IPS-15b (cell line): ENCODE measurements at regions not wholly inside any gene's neighbourhood (a gene's known extent, or its start where the extent isn't known, plus 50 kb on each side); places are given as distances from the start of the nearest gene placed in this dataset.
"Not testable (repeated sequence)": the region's sequence is repeated elsewhere in the genome, so short reads cannot be mapped to it uniquely, and the experiment has no call there.

Experiments used
- H3K27me3 ChIP-seq: one replicate; pipeline ENCODE4 v1.6.1; 2013; ENCODE audit warnings: low read length; ENCODE audit not compliant: control insufficient read depth, insufficient read depth
- H3K36me3 ChIP-seq: one replicate; pipeline ENCODE4 v1.6.1; 2013; ENCODE audit warnings: low read length; ENCODE audit not compliant: control insufficient read depth, insufficient read depth
- H3K4me1 ChIP-seq: one replicate; pipeline ENCODE4 v1.6.1; 2013; ENCODE audit warnings: mild to moderate bottlenecking, low read length; ENCODE audit not compliant: control insufficient read depth, insufficient read depth
- H3K4me3 ChIP-seq: one replicate; pipeline ENCODE4 v1.5.1; 2013; ENCODE audit warnings: low read depth, low read length
- H3K9ac ChIP-seq: one replicate; pipeline ENCODE4 v1.6.1; 2013; ENCODE audit warnings: low read depth, mild to moderate bottlenecking, low read length
- H3K9me3 ChIP-seq: one replicate; pipeline ENCODE4 v1.6.1; 2013; ENCODE audit warnings: mild to moderate bottlenecking, low read length; ENCODE audit not compliant: control insufficient read depth, insufficient read depth

DNA sequence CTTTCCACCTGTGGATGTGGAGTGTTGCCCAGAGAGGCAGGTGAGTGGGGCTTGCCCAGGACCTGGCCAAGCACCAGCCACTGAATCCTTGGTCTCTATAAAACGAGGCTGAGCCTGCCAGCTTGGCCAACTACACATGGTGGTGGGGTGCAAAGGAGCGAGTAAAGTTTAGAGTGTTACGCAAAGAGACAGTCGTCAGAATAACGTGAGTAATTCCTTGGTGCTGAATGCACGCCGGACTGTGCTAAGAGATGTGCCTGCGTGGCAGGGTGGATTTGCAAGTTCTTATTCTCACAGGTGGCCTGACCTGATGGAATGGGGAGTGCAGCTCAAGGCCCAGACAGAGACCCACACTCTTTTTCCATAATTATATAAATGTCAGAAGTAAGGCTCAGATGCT, 88.6 kb upstream of the B3GAT1 start:
- no peak overlapping the region for H3K4me3 ChIP-seq
- H3K36me3 ChIP-seq = no peaks in the 10 kb centered on the region
- H3K27me3 ChIP-seq = no peaks in the 10 kb centered on the region
- H3K9me3 ChIP-seq = no peaks in the 10 kb centered on the region
- peaks cover 2% of the 10 kb centered on the region for H3K4me1 ChIP-seq
- H3K9ac ChIP-seq = no peak overlapping the region

DNA sequence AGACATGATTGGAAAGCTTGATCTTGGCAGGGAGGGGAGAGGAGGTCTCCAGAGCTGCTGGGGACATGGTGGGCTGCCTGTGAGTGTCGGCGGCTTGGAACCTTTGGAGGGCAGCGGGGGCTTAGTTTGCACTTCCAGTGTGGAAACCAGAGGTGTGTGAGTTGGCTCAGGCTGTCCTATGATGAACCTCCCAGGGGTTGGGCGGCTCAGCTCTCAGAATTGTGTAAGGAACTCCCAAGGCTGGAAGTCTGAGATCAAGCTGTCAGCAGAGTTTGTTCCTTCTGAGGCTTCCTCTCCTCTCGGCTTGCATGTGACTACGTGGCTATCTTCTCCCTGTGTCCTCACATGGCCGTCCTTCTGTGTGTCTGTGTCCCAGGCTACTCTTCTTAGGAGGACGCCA, 87.9 kb upstream of the B3GAT1 start:
- H3K9ac ChIP-seq = no peak overlapping the region
- H3K27me3 ChIP-seq = no peaks in the 10 kb centered on the region
- H3K36me3 ChIP-seq = no peaks in the 10 kb centered on the region
- H3K4me3 ChIP-seq = no peak overlapping the region
- H3K9me3 ChIP-seq = no peaks in the 10 kb centered on the region
- H3K4me1 ChIP-seq = peaks cover 2% of the 10 kb centered on the region

DNA sequence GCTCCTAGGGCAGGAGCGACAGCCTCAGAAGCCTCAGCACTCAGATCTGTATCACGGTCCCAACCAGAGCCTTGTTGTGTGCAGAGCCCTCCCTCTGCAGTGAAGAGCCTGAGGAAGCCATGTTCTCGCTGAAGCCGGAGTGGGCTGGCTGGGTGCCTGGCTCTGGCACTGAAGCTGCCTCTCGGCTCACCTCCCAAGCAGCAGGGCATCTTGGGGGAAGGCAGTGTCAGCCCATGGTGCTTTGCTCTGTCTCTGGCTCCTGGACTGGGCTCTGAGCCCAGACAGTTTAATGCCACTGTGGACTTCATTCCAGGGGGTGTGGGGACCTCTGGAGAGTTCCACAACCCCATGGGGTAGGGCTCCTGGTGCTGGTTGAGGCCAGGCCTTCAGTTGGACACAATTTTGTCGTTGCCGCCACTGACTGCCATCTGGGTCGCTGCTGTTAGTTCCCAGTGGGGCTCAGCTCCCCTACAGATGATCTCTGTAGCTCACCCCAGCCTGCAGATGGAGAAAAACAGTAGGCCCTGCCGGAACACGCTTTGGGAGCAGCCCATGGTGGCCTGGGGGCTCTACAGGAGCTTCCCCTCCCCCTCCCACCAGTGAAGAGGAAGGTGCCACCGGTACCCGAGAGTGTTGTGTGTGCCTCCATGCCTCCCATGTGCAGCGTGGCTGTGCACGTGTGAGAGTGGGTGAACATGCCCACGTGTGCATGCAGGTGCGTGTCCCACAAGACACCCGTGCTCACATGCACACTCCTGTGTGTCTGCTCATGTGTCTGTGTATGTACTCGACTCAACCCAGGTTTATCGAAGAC, 86.5 kb upstream of the B3GAT1 start:
- no peak overlapping the region for H3K4me3 ChIP-seq
- H3K9me3 ChIP-seq = no peaks in the 10 kb centered on the region

DNA sequence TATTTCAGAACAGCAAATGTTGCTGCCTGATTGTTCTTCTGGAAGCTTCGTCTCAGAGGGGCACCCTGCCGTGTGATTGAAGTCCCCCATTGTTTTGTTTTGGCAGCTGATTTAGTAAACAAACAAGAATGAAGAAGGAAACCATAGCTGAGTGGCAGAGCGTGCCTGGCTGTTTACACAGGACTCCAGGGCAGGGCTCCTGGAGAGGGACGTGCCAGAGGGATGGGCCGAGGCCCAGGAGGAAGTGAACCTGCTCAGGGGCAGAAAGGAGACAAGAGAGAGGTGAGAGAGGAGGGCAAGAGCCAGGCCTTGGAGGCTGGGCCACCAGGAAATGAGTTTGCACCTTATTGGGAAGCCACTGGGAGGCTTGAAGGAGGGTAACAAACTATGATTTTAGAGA, 85.5 kb upstream of the B3GAT1 start:
- Histone ChIP-seq H3K27me3 (no peaks in the 10 kb centered on the region), H3K4me1 (no peaks in the 10 kb centered on the region), H3K36me3 (no peaks in the 10 kb centered on the region), H3K9me3 (no peaks in the 10 kb centered on the region), H3K9ac (no peak overlapping the region), H3K4me3 (no peak overlapping the region)

More for the DNA sequence above, 86.5 kb upstream of the B3GAT1 start:
- Histone ChIP-seq H3K36me3 (no peaks in the 10 kb centered on the region), H3K27me3 (no peaks in the 10 kb centered on the region), H3K9ac (no peak overlapping the region), H3K4me1 (peaks cover 2% of the 10 kb centered on the region)

DNA sequence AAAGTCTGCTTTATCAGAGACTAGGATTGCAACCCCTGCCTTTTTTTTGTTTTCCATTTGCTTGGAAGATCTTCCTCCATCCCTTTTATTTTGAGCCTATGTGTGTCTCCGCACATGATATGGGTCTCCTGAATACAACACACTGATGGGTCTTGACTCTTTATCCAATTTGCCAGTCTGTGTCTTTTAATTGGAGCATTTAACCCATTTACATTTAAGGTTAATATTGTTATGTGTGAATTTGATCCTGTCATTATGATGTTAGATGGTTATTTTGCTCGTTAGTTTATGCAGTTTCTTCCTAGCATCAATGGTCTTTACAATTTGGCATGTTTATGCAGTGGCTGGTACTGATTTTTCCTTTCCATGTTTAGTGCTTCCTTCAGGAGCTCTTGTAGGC, 84.0 kb upstream of the B3GAT1 start:
- not testable (repeated sequence) for H3K27me3 ChIP-seq, H3K4me1 ChIP-seq, H3K4me3 ChIP-seq, H3K36me3 ChIP-seq, H3K9ac ChIP-seq, H3K9me3 ChIP-seq

DNA sequence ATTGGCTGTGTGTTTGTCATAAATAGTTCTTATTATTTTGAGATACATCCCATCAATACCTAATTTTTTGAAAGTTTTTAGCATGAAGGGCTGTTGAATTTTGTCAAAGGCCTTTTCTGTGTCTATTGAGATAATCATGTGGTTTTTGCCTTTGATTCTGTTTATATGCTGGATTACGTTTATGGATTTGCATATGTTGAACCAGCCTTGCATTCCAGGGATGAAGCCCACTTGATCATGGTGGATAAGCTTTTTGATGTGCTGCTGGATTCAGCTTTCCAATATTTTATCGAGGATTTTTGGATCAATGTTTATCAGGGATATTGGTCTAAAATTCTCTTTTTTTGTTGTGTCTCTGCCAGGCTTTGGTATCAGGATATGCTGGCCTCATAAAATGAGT, 82.4 kb upstream of the B3GAT1 start:
- H3K4me3 ChIP-seq, H3K4me1 ChIP-seq, H3K36me3 ChIP-seq, H3K9ac ChIP-seq, H3K27me3 ChIP-seq, H3K9me3 ChIP-seq: not testable (repeated sequence)

DNA sequence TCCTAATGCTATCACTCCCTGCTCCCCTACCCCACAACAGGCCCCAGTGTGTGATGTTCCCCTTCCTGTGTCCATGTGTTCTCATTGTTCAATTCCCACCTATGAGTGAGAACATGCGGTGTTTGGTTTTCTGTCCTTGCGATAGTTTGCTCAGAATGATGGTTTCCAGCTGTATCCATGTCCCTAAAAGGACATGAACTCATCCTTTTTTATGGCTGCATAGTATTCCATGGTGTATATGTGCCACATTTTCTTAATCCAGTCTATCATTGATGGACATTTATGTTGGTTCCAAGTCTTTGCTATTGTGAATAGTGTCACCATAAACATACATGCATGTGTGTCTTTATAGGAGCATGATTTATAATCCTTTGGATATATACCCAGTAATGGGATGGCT, 80.4 kb upstream of the B3GAT1 start:
- not testable (repeated sequence) for H3K4me1 ChIP-seq, H3K9ac ChIP-seq, H3K9me3 ChIP-seq, H3K36me3 ChIP-seq, H3K4me3 ChIP-seq, H3K27me3 ChIP-seq

DNA sequence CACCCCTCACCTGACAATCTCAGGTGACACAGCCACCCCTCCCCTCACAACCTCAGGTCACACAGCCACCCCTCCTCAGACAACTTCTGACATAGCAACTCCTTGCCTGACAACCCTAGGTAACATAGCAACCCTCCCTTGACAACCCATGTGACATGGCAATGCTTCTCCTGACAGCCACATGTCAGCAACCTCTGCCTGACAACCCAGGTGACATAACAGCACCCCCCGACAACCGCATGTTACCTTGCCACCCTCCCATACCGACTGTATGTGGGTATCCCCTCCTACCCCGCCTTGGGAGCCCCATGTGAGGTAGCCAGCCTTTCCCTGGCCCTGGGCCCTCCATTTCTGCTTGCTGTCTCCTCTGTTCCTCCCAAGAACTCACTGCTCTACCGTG, 77.7 kb upstream of the B3GAT1 start:
- Histone ChIP-seq H3K4me1 (no peaks in the 10 kb centered on the region), H3K27me3 (no peaks in the 10 kb centered on the region), H3K9me3 (no peaks in the 10 kb centered on the region), H3K36me3 (no peaks in the 10 kb centered on the region), H3K9ac (no peak overlapping the region), H3K4me3 (no peak overlapping the region)

DNA sequence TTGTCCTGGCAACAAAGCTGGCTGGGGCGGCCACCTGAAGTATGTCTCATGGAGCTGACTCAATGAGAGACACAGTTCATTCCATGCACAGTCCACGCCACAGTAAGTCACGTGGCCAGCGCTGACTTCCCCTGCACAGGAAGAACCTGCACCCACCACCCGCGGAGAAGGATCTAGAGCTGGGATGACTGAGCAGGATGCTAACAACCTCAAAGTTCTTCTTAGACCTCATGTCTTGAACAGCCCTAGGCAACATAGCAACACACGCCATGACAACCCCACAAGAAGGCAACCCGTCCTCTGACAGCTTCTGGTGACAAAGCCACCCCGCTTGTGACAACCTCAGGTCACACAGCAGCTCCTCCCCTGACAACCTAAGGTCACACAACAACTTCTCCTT, 76.9 kb upstream of the B3GAT1 start:
- Histone ChIP-seq H3K9me3 (no peaks in the 10 kb centered on the region), H3K36me3 (no peaks in the 10 kb centered on the region), H3K9ac (no peak overlapping the region), H3K4me1 (no peaks in the 10 kb centered on the region), H3K27me3 (no peaks in the 10 kb centered on the region), H3K4me3 (no peak overlapping the region)

DNA sequence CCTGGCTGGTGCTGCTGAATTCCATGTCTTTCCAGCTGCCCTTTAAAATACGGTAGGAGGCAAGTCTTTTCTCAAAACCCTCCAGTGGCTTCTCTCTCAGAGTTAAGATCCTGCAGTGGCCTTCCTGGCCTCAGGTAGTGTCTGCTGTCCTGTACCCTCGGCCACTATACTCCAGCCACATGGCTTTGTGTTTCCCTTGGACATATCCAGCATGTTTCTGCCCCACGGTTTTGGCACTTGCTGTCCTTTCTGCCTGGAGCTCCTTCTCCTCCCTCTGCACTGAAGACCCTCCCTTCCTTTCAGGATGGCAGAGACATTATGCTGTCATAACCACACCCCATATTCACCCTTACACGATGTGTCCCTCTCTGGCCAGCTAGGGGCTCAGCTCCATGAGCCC, 76.5 kb upstream of the B3GAT1 start:
- no peaks in the 10 kb centered on the region for H3K4me1 ChIP-seq
- no peaks in the 10 kb centered on the region for H3K27me3 ChIP-seq
- no peaks in the 10 kb centered on the region for H3K36me3 ChIP-seq
- no peak overlapping the region for H3K4me3 ChIP-seq
- H3K9me3 ChIP-seq = no peaks in the 10 kb centered on the region
- H3K9ac ChIP-seq = no peak overlapping the region

DNA sequence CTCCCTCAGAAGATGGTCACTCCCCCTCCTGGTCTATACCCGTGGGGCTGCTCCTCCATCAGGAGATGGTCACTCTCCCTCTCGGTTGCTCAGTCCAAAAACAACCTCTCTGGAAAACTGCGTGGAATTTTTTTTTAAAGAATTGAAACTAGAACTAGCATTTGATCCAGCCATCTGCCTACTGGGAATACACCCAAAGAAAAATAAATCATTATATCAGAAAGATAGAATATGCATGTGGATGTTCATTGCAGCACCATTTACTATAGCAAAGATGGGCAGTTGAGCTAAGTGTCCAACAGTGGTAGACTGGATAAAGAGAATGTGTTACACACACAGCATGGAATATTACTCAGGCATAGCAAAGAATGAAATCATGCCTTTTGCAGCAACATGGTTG, 75.7 kb upstream of the B3GAT1 start:
- H3K27me3 ChIP-seq = no peaks in the 10 kb centered on the region
- H3K4me3 ChIP-seq = no peak overlapping the region
- H3K9me3 ChIP-seq = no peaks in the 10 kb centered on the region
- H3K9ac ChIP-seq = no peak overlapping the region
- H3K36me3 ChIP-seq = no peaks in the 10 kb centered on the region
- no peaks in the 10 kb centered on the region for H3K4me1 ChIP-seq

DNA sequence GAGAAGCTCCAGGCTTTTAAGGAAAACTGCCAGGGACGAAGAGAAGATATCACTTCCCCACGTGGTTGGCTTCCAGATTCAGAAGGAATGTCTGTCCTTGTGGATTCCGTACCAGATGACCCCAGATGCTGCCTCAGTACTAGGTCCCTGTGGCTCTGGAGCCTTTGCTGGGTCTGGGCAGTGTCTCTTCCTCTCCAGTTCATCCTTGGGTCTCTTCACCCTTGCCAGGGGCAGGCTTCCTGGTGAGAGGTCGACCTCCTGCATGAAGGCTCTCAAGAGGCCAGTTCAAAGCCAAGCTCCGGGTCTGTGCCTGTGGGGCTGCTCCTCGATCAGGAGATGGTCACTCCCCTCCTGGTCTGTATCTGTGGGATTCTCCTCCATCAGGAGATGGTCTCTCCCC, 74.7 kb upstream of the B3GAT1 start:
- Histone ChIP-seq H3K4me3 (no peak overlapping the region), H3K9me3 (no peaks in the 10 kb centered on the region), H3K27me3 (no peaks in the 10 kb centered on the region), H3K9ac (no peak overlapping the region), H3K36me3 (no peaks in the 10 kb centered on the region), H3K4me1 (no peaks in the 10 kb centered on the region)
